Neural cell (in vitro differentiated cells): ENCODE measurements at regions not wholly inside any gene's neighbourhood (a gene's known extent, or its start where the extent isn't known, plus 50 kb on each side); places are given as distances from the start of the nearest gene placed in this dataset.

Experiments
- H2AFZ ChIP-seq: fragments of 200-600, 300-800 bp; sonication (generic), shearing (Covaris generic); 2 replicates; pipeline ENCODE4 v1.6.0; 2014; ENCODE audit warnings: low read depth, mild to moderate bottlenecking, antibody characterized with exemption, low read length, moderate library complexity
- H3F3A ChIP-seq: fragments of 200-600 bp; shearing (Covaris generic); 2 replicates; pipeline ENCODE4 v1.6.1; 2016; ENCODE audit warnings: mild to moderate bottlenecking, moderate library complexity, mixed read lengths, antibody characterized with exemption, low read length; ENCODE audit not compliant: insufficient read depth, poor library complexity, severe bottlenecking
- H3K27ac ChIP-seq: fragments of 200-600, 300-800 bp; sonication (generic), shearing (Covaris generic); 2 replicates; pipeline ENCODE4 v1.5.1; 2014; ENCODE audit warnings: mild to moderate bottlenecking, low read length, moderate library complexity
- H3K27me3 ChIP-seq: fragments of 300-800, 200-600 bp; sonication (generic), shearing (Covaris generic); 2 replicates; pipeline ENCODE4 v1.6.0; 2014; ENCODE audit warnings: mild to moderate bottlenecking, low read depth, low read length, moderate library complexity; ENCODE audit not compliant: insufficient read depth
- H3K36me3 ChIP-seq: fragments of 300-800, 200-600 bp; sonication (generic), shearing (Covaris generic); 2 replicates; pipeline ENCODE4 v1.5.1; 2014; ENCODE audit warnings: mild to moderate bottlenecking, antibody characterized with exemption, low read length, moderate library complexity; ENCODE audit not compliant: insufficient read depth
- H3K4me2 ChIP-seq: fragments of 300-800, 200-600 bp; sonication (generic), shearing (Covaris generic); 2 replicates; pipeline ENCODE4 v1.6.0; 2014; ENCODE audit warnings: mild to moderate bottlenecking, low read length
- H3K4me3 ChIP-seq: fragments of 300-800, 200-600 bp; sonication (generic), shearing (Covaris generic); 2 replicates; pipeline ENCODE4 v1.5.1; 2014; ENCODE audit warnings: mild to moderate bottlenecking, low read length, moderate library complexity
- H3K79me2 ChIP-seq: fragments of 200-600 bp; shearing (Covaris generic); replicated peaks from 2 replicates; pipeline ENCODE4 v1.6.0; 2014; ENCODE audit warnings: mild to moderate bottlenecking, low read length, moderate library complexity; ENCODE audit not compliant: insufficient read depth
- H3K9ac ChIP-seq: fragments of 300-800, 200-600 bp; sonication (generic), shearing (Covaris generic); 2 replicates; pipeline ENCODE4 v1.6.1; 2016; ENCODE audit warnings: mild to moderate bottlenecking, low read length, mixed read lengths
- H3K9me2 ChIP-seq: fragments of 200-600 bp; shearing (Covaris generic); 2 replicates; pipeline ENCODE4 v1.6.1; 2016; ENCODE audit warnings: mild to moderate bottlenecking, low read length, mixed read lengths; ENCODE audit not compliant: insufficient read depth
- H3K9me3 ChIP-seq: fragments of 200-600, 300-800 bp; sonication (generic), shearing (Covaris generic); 2 replicates; pipeline ENCODE4 v1.6.1; 2016; ENCODE audit warnings: mild to moderate bottlenecking, mixed run types, low read length, moderate library complexity, mixed read lengths
- H4K20me1 ChIP-seq: fragments of 200-600 bp; shearing (Covaris generic); 2 replicates; pipeline ENCODE4 v1.6.1; 2016; ENCODE audit warnings: mild to moderate bottlenecking, mixed run types; ENCODE audit not compliant: insufficient read depth
- EP300 ChIP-seq: fragments of 450-650 bp; conservative IDR thresholded peaks from 2 replicates; pipeline ENCODE4 v1.6.1; 2014; ENCODE audit warnings: antibody characterized with exemption, mild to moderate bottlenecking, moderate library complexity; ENCODE audit not compliant: poor library complexity, severe bottlenecking
- EZH2 ChIP-seq: fragments of 200-600, 300-800 bp; shearing (Covaris generic), sonication (generic); IDR thresholded peaks from 2 replicates; pipeline ENCODE4 v1.6.1; 2014; ENCODE audit warnings: antibody characterized with exemption, low read length, borderline replicate concordance, mild to moderate bottlenecking; ENCODE audit not compliant: insufficient read depth, poor library complexity, severe bottlenecking
- MXI1 ChIP-seq: fragments of 450-650 bp; conservative IDR thresholded peaks from 2 replicates; pipeline ENCODE4 v1.6.1; 2014; ENCODE audit warnings: antibody characterized with exemption, mild to moderate bottlenecking; ENCODE audit not compliant: poor library complexity, severe bottlenecking
- POLR2AphosphoS5 ChIP-seq: IDR thresholded peaks from 2 replicates; pipeline ENCODE4 v1.6.1; 2012
- RAD21 ChIP-seq: fragments of 450-650 bp; conservative IDR thresholded peaks from 2 replicates; pipeline ENCODE4 v1.6.1; 2014; ENCODE audit warnings: antibody characterized with exemption, mild to moderate bottlenecking, moderate library complexity
- REST ChIP-seq: IDR thresholded peaks from 2 replicates; pipeline ENCODE4 v1.6.1; 2012; ENCODE audit warnings: borderline replicate concordance
- SMC3 ChIP-seq: fragments of 450-650 bp; conservative IDR thresholded peaks from 2 replicates; pipeline ENCODE4 v1.6.1; 2014; ENCODE audit warnings: antibody characterized with exemption, mild to moderate bottlenecking, moderate library complexity; ENCODE audit not compliant: poor library complexity
- TAF1 ChIP-seq: IDR thresholded peaks from 2 replicates; pipeline ENCODE4 v1.6.1; 2012; ENCODE audit warnings: low read depth
- TF ChIP-seq, protein P1 (sequence below): fragments of 450-650 bp; IDR thresholded peaks from 2 replicates; pipeline ENCODE4 v1.5.1; 2014; ENCODE audit warnings: antibody characterized with exemption, mild to moderate bottlenecking, moderate library complexity; ENCODE audit not compliant: poor library complexity, severe bottlenecking

GRCh38 chr2:82879803-82880202 lies 1579.3 kb downstream of the SUCLG1 start:
- Histone ChIP-seq H3F3A (no peaks in the 10 kb centered on the region), H3K27ac (no peak overlapping the region), H3K36me3 (no peaks in the 10 kb centered on the region), H3K27me3 (no peaks in the 10 kb centered on the region), H3K9ac (no peak overlapping the region), H4K20me1 (no peaks in the 10 kb centered on the region), H3K4me3 (no peak overlapping the region), H3K4me2 (no peak overlapping the region), H3K9me2 (no peaks in the 10 kb centered on the region), H2AFZ (no peak overlapping the region), H3K79me2 (no peaks in the 10 kb centered on the region), H3K9me3 (no peaks in the 10 kb centered on the region)
- TF ChIP-seq TAF1 (no peak), POLR2AphosphoS5 (no peak), EZH2 (no peak), RAD21 (no peak), REST (no peak), EP300 (no peak), SMC3 (no peak), MXI1 (no peak)
- TF ChIP-seq, protein P1, sequence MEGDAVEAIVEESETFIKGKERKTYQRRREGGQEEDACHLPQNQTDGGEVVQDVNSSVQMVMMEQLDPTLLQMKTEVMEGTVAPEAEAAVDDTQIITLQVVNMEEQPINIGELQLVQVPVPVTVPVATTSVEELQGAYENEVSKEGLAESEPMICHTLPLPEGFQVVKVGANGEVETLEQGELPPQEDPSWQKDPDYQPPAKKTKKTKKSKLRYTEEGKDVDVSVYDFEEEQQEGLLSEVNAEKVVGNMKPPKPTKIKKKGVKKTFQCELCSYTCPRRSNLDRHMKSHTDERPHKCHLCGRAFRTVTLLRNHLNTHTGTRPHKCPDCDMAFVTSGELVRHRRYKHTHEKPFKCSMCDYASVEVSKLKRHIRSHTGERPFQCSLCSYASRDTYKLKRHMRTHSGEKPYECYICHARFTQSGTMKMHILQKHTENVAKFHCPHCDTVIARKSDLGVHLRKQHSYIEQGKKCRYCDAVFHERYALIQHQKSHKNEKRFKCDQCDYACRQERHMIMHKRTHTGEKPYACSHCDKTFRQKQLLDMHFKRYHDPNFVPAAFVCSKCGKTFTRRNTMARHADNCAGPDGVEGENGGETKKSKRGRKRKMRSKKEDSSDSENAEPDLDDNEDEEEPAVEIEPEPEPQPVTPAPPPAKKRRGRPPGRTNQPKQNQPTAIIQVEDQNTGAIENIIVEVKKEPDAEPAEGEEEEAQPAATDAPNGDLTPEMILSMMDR = no peak

DNA sequence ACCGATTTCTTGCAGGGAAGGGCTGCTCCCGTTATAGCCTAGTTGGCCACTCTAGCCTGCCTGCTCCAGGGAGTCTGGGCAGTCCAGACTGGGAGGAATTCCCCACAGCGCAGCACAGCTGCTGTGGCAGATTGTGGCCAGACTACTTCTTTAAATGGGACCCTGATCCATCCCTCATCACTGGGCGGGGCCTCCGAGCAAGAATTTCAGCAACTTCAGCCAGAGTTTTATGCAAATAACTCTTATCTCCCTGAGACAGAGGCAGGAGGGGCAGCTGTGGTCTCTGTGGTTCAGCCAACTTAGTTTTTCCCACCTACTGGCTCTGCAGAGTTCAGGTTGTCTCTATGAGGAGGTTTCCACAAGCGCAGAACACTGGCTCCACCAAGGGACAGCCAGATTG lies 1583.2 kb downstream of the SUCLG1 start:
- Histone ChIP-seq H3K9ac (no peak overlapping the region), H3K27me3 (no peaks in the 10 kb centered on the region), H3K9me2 (no peaks in the 10 kb centered on the region), H4K20me1 (no peaks in the 10 kb centered on the region), H3K9me3 (no peaks in the 10 kb centered on the region), H2AFZ (no peak overlapping the region), H3K79me2 (no peaks in the 10 kb centered on the region), H3K4me3 (no peak overlapping the region), H3K36me3 (no peaks in the 10 kb centered on the region), H3K4me2 (no peak overlapping the region), H3K27ac (no peak overlapping the region), H3F3A (no peaks in the 10 kb centered on the region)
- TF ChIP-seq EZH2 (no peak), SMC3 (no peak), TAF1 (no peak), EP300 (no peak), REST (no peak), RAD21 (no peak), MXI1 (no peak), POLR2AphosphoS5 (no peak)
- TF ChIP-seq, protein P1 = no peak
